ENCODE measurements at regions not wholly inside any gene's neighbourhood (a gene's known extent, or its start where the extent isn't known, plus 50 kb on each side); places are given as distances from the start of the nearest gene placed in this dataset.

DNA sequence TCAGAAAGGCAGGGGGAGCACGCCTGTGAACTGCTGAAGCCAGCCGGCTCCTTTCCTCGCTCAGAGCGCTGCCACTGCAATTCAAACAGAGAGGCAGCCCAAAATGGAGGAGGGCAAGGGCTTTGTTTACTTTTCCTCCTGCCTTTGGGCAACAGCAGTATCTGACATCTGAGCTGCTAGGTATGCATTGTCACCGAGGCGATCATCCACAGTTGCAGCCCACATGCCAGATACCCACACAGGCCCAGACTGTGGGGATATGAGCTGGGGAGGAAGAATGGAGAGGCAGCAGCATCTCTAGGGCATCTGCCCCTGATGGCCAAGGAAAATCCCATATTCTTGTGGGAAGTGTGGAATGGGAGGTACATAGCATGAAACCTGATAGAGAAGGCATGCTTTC lies 357.1 kb downstream of the BARHL2 start:
- dilution Hi-C loops (cut with MboI; ENCODE audit: extremely low pct_ligation_motif_present, low sequenced_read_pairs) (no loop called here), intact Hi-C loops (cut with micrococcal nuclease) (no loop called here)
- Histone ChIP-seq H3K36me3 (ENCODE audit: control insufficient read depth in 2 of 2, extremely low read depth in 1 of 2, insufficient read depth in 2 of 2, low read length in 2 of 2) (no peaks in the 10 kb centered on the region), H3K9ac (replicated peaks; ENCODE audit: extremely low read depth, insufficient read depth, low read length) (no peak overlapping the region), H3K27me3 (ENCODE audit: control insufficient read depth in 2 of 2, insufficient read depth in 2 of 2, low read length in 2 of 2) (no peaks in the 10 kb centered on the region), H2AFZ (ENCODE audit: low read depth, low read length) (no peak overlapping the region), H3K4me1 (ENCODE audit: control insufficient read depth, extremely low read depth, insufficient read depth, low read length) (no peaks in the 10 kb centered on the region), H3K9me3 (replicated peaks; ENCODE audit: control insufficient read depth, insufficient read depth, low read length) (no peaks in the 10 kb centered on the region), H3K4me3 (replicated peaks in 1 of 3; ENCODE audit: insufficient read depth in 1 of 3, low read depth in 1 of 3, low read length in 3 of 3) (no peak overlapping the region), H3K9me1 (replicated peaks; ENCODE audit: control insufficient read depth, extremely low read depth, insufficient read depth, low read length) (no peaks in the 10 kb centered on the region), H3K4me2 (ENCODE audit: insufficient read depth, low read length) (no peak overlapping the region), H3K27ac (ENCODE audit: insufficient read depth, low read depth, low read length) (no peak overlapping the region), H4K20me1 (replicated peaks; ENCODE audit: control insufficient read depth, extremely low read depth, insufficient read depth, low read length) (no peaks in the 10 kb centered on the region), H3K79me2 (ENCODE audit: control insufficient read depth, insufficient read depth, low read length) (no peaks in the 10 kb centered on the region)
- ChIA-PET POLR2A (no interaction called here), CTCF (interaction anchor here (0.6 kb wide), 1 partner anchor 27 kb away, joined by 4 read pairs; no protein-coding TSS in a partner anchor)
- TF ChIP-seq, protein P1, sequence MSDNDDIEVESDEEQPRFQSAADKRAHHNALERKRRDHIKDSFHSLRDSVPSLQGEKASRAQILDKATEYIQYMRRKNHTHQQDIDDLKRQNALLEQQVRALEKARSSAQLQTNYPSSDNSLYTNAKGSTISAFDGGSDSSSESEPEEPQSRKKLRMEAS (IDR thresholded peaks at IDR 0.05; ENCODE audit: insufficient read depth, insufficient read length): no peak
- no peak for TF ChIP-seq FOS (IDR thresholded peaks at IDR 0.05; ENCODE audit: borderline replicate concordance, insufficient read depth, low read length)
- TF ChIP-seq POLR2AphosphoS5 (IDR thresholded peaks at IDR 0.05; ENCODE audit: insufficient read depth, low read depth, low read length): no peak
- no peak for TF ChIP-seq POLR2A (IDR thresholded peaks at IDR 0.05; ENCODE audit: low read depth, low read length)
- TF ChIP-seq EZH2 (IDR thresholded peaks at IDR 0.05; ENCODE audit: borderline replicate concordance, low read depth, low read length, severe bottlenecking): no peak
- BruUV-seq (replicated peaks): no TSS peak
- DNase-seq (ENCODE audit: low read depth, low spot score) (no peak), FAIRE-seq (no peak)

DNA sequence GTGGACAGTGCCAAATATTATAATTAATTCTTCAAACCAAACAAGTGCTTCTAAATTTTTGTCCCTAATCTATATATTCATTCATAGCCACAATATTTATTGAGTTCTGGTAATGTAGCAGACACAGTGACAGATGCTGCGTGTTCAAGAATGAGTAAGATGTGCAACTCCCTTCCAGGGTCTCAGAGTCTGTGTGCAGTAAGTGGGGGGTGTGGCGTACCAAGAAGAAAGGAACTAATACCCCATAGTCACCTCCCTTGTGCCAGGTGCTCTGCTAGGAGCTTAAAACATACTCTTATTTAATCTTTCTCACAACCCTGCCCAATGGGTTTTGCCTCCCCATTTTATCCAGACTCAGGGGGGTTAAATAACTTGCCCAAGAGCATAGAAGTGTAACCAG lies 358.7 kb downstream of the BARHL2 start:
- Histone ChIP-seq H3K9ac (replicated peaks; ENCODE audit: extremely low read depth, insufficient read depth, low read length) (no peak overlapping the region), H3K4me2 (ENCODE audit: insufficient read depth, low read length) (no peak overlapping the region), H2AFZ (ENCODE audit: low read depth, low read length) (no peak overlapping the region), H3K9me1 (replicated peaks; ENCODE audit: control insufficient read depth, extremely low read depth, insufficient read depth, low read length) (no peaks in the 10 kb centered on the region), H3K27me3 (ENCODE audit: control insufficient read depth in 2 of 2, insufficient read depth in 2 of 2, low read length in 2 of 2) (no peaks in the 10 kb centered on the region), H3K9me3 (replicated peaks; ENCODE audit: control insufficient read depth, insufficient read depth, low read length) (no peaks in the 10 kb centered on the region), H3K4me3 (replicated peaks in 1 of 3; ENCODE audit: insufficient read depth in 1 of 3, low read depth in 1 of 3, low read length in 3 of 3) (no peak overlapping the region), H3K79me2 (ENCODE audit: control insufficient read depth, insufficient read depth, low read length) (no peaks in the 10 kb centered on the region), H3K4me1 (ENCODE audit: control insufficient read depth, extremely low read depth, insufficient read depth, low read length) (no peaks in the 10 kb centered on the region), H3K27ac (ENCODE audit: insufficient read depth, low read depth, low read length) (no peak overlapping the region), H3K36me3 (ENCODE audit: control insufficient read depth in 2 of 2, extremely low read depth in 1 of 2, insufficient read depth in 2 of 2, low read length in 2 of 2) (no peaks in the 10 kb centered on the region), H4K20me1 (replicated peaks; ENCODE audit: control insufficient read depth, extremely low read depth, insufficient read depth, low read length) (no peaks in the 10 kb centered on the region)
- no TSS peak for BruUV-seq (replicated peaks)
- ChIA-PET POLR2A (no interaction called here), CTCF (interaction anchor here (1.1 kb wide), 1 partner anchor 11 kb away, joined by 4 read pairs; no protein-coding TSS in a partner anchor)
- dilution Hi-C loops (cut with MboI; ENCODE audit: extremely low pct_ligation_motif_present, low sequenced_read_pairs) (no loop called here), intact Hi-C loops (cut with micrococcal nuclease) (no loop called here)
- FAIRE-seq: no peak
- TF ChIP-seq, protein P1 (IDR thresholded peaks at IDR 0.05; ENCODE audit: insufficient read depth, insufficient read length): no peak
- TF ChIP-seq, protein P2, sequence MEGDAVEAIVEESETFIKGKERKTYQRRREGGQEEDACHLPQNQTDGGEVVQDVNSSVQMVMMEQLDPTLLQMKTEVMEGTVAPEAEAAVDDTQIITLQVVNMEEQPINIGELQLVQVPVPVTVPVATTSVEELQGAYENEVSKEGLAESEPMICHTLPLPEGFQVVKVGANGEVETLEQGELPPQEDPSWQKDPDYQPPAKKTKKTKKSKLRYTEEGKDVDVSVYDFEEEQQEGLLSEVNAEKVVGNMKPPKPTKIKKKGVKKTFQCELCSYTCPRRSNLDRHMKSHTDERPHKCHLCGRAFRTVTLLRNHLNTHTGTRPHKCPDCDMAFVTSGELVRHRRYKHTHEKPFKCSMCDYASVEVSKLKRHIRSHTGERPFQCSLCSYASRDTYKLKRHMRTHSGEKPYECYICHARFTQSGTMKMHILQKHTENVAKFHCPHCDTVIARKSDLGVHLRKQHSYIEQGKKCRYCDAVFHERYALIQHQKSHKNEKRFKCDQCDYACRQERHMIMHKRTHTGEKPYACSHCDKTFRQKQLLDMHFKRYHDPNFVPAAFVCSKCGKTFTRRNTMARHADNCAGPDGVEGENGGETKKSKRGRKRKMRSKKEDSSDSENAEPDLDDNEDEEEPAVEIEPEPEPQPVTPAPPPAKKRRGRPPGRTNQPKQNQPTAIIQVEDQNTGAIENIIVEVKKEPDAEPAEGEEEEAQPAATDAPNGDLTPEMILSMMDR (IDR thresholded peaks at IDR 0.05; ENCODE audit: extremely low read depth in 1 of 2, insufficient read depth in 1 of 2, low read depth in 1 of 2, low read length in 2 of 2): no peak
- DNase-seq (ENCODE audit: low read depth, low spot score): no peak

Measured in endothelial cell of umbilical vein (primary cell).